T-helper 2 cell treated with Interferon-gamma antibody and Interleukin-4, amounts not matched to agents 5 μg/mL and 100 μg/mL, for 36 hours (primary cell): ENCODE measurements at regions not wholly inside any gene's neighbourhood (a gene's known extent, or its start where the extent isn't known, plus 50 kb on each side); places are given as distances from the start of the nearest gene placed in this dataset.

Source experiments
- DNase-seq: peaks from one replicate; pipeline ENCODE4 v3.0.0; 2021; ENCODE audit warnings: low spot score
- H3K27ac Mint-ChIP-seq: one replicate; pipeline ENCODE4 v1.8.0; 2021; ENCODE audit warnings: mild to moderate bottlenecking, mixed read lengths
- H3K27me3 Mint-ChIP-seq: one replicate; pipeline ENCODE4 v1.8.0; 2021; ENCODE audit warnings: low read depth, mixed read lengths
- H3K36me3 Mint-ChIP-seq: one replicate; pipeline ENCODE4 v1.8.0; 2021; ENCODE audit warnings: low read depth, mixed read lengths
- H3K4me1 Mint-ChIP-seq: one replicate; pipeline ENCODE4 v1.8.0; 2021; ENCODE audit warnings: low read depth, mixed read lengths
- H3K4me3 Mint-ChIP-seq: one replicate; pipeline ENCODE4 v1.8.0; 2022; ENCODE audit warnings: mild to moderate bottlenecking, moderate library complexity, mixed read lengths
- H3K9me3 Mint-ChIP-seq: one replicate; pipeline ENCODE4 v1.8.0; 2021; ENCODE audit warnings: mixed read lengths

- H3K4me3 Mint-ChIP-seq = no peak overlapping the region
- H3K4me1 Mint-ChIP-seq = no peaks in the 10 kb centered on the region
- no peak for DNase-seq
- H3K27me3 Mint-ChIP-seq = no peaks in the 10 kb centered on the region
- H3K36me3 Mint-ChIP-seq = no peaks in the 10 kb centered on the region
- no peaks in the 10 kb centered on the region for H3K9me3 Mint-ChIP-seq
- H3K27ac Mint-ChIP-seq = no peak overlapping the region
These were observed 229.3 kb downstream of the QKI start for GRCh38 chr6:163643866-163644265.

GRCh38 chr6:163641706-163642105 is 227.2 kb downstream of the QKI start:
- no peaks in the 10 kb centered on the region for H3K4me1 Mint-ChIP-seq
- no peaks in the 10 kb centered on the region for H3K27me3 Mint-ChIP-seq
- no peak overlapping the region for H3K4me3 Mint-ChIP-seq
- DNase-seq = no peak
- H3K9me3 Mint-ChIP-seq = no peaks in the 10 kb centered on the region
- H3K36me3 Mint-ChIP-seq = no peaks in the 10 kb centered on the region
- no peak overlapping the region for H3K27ac Mint-ChIP-seq

- Mint-ChIP-seq H3K4me1 (no peaks in the 10 kb centered on the region), H3K27me3 (no peaks in the 10 kb centered on the region), H3K9me3 (no peaks in the 10 kb centered on the region), H3K27ac (no peak overlapping the region), H3K4me3 (no peak overlapping the region), H3K36me3 (no peaks in the 10 kb centered on the region)
- no peak for DNase-seq
These were observed 226.1 kb downstream of the QKI start for GRCh38 chr6:163640641-163641040.

GRCh38 chr6:163637524-163637923 is 223.0 kb downstream of the QKI start:
- DNase-seq = no peak
- no peaks in the 10 kb centered on the region for H3K27me3 Mint-ChIP-seq
- no peak overlapping the region for H3K4me3 Mint-ChIP-seq
- H3K27ac Mint-ChIP-seq = no peak overlapping the region
- no peaks in the 10 kb centered on the region for H3K4me1 Mint-ChIP-seq
- H3K36me3 Mint-ChIP-seq = no peaks in the 10 kb centered on the region
- no peaks in the 10 kb centered on the region for H3K9me3 Mint-ChIP-seq

GRCh38 chr6:163635731-163636364 is 221.3 kb downstream of the QKI start:
- Mint-ChIP-seq H3K4me1 (no peaks in the 10 kb centered on the region), H3K27me3 (peaks cover 3% of the 10 kb centered on the region), H3K36me3 (no peaks in the 10 kb centered on the region), H3K9me3 (no peaks in the 10 kb centered on the region), H3K4me3 (no peak overlapping the region), H3K27ac (no peak overlapping the region)
- no peak for DNase-seq

GRCh38 chr6:163635315-163635714 is 220.8 kb downstream of the QKI start:
- Mint-ChIP-seq H3K4me3 (no peak overlapping the region), H3K9me3 (no peaks in the 10 kb centered on the region), H3K27me3 (peaks cover 3% of the 10 kb centered on the region), H3K27ac (no peak overlapping the region), H3K4me1 (no peaks in the 10 kb centered on the region), H3K36me3 (no peaks in the 10 kb centered on the region)
- no peak for DNase-seq

GRCh38 chr6:163634211-163635171 is 220.0 kb downstream of the QKI start:
- Mint-ChIP-seq H3K27ac (no peak overlapping the region), H3K4me3 (no peak overlapping the region), H3K4me1 (no peaks in the 10 kb centered on the region), H3K36me3 (no peaks in the 10 kb centered on the region), H3K9me3 (no peaks in the 10 kb centered on the region), H3K27me3 (peaks cover 8% of the 10 kb centered on the region)
- DNase-seq = no peak

- Mint-ChIP-seq H3K27me3 (peaks cover 8% of the 10 kb centered on the region), H3K36me3 (no peaks in the 10 kb centered on the region), H3K9me3 (no peaks in the 10 kb centered on the region), H3K4me3 (no peak overlapping the region), H3K4me1 (no peaks in the 10 kb centered on the region), H3K27ac (no peak overlapping the region)
- DNase-seq = no peak
These were observed 216.5 kb downstream of the QKI start for GRCh38 chr6:163630991-163631390.

- H3K27me3 Mint-ChIP-seq = peaks cover 8% of the 10 kb centered on the region
- H3K4me3 Mint-ChIP-seq = no peak overlapping the region
- no peaks in the 10 kb centered on the region for H3K4me1 Mint-ChIP-seq
- DNase-seq = no peak
- no peaks in the 10 kb centered on the region for H3K9me3 Mint-ChIP-seq
- no peaks in the 10 kb centered on the region for H3K36me3 Mint-ChIP-seq
- no peak overlapping the region for H3K27ac Mint-ChIP-seq
These were observed 216.1 kb downstream of the QKI start for GRCh38 chr6:163630572-163630971.

GRCh38 chr6:163630096-163630495 is 215.6 kb downstream of the QKI start:
- no peak for DNase-seq

More at GRCh38 chr6:163630096-163630495, 215.6 kb downstream of the QKI start:
- peaks cover 8% of the 10 kb centered on the region for H3K27me3 Mint-ChIP-seq
- H3K4me1 Mint-ChIP-seq = no peaks in the 10 kb centered on the region
- H3K4me3 Mint-ChIP-seq = no peak overlapping the region
- H3K36me3 Mint-ChIP-seq = no peaks in the 10 kb centered on the region
- H3K9me3 Mint-ChIP-seq = no peaks in the 10 kb centered on the region
- H3K27ac Mint-ChIP-seq = no peak overlapping the region
